ENCODE measurements at regions not wholly inside any gene's neighbourhood (a gene's known extent, or its start where the extent isn't known, plus 50 kb on each side); places are given as distances from the start of the nearest gene placed in this dataset.

- no peak for DNase-seq (ENCODE audit: extremely low spot score)
- ChIA-PET CTCF (interaction anchor here (1.4 kb wide), 1 partner anchor 40 kb away, joined by 3 read pairs; no protein-coding TSS in a partner anchor), POLR2A (no interaction called here)
- no peak for TF ChIP-seq CTCF (IDR thresholded peaks at IDR 0.05; ENCODE audit: control extremely low read depth, extremely low read depth, low read depth, missing control alignments)
Measured at GRCh38 chr11:116310698-116311097, 462.1 kb downstream of the BUD13 start.

GRCh38 chr11:116310226-116310625 is 462.6 kb downstream of the BUD13 start:
- ChIA-PET POLR2A (no interaction called here), CTCF (interaction anchor here (1.4 kb wide), 1 partner anchor 39 kb away, joined by 3 read pairs; no protein-coding TSS in a partner anchor)
- no peak for TF ChIP-seq CTCF (IDR thresholded peaks at IDR 0.05; ENCODE audit: control extremely low read depth, extremely low read depth, low read depth, missing control alignments)
- no peak for DNase-seq (ENCODE audit: extremely low spot score)

- no peak for DNase-seq (ENCODE audit: extremely low spot score)
- ChIA-PET CTCF (interaction anchor here (1.4 kb wide), 1 partner anchor 39 kb away, joined by 3 read pairs; no protein-coding TSS in a partner anchor), POLR2A (no interaction called here)
- no peak for TF ChIP-seq CTCF (IDR thresholded peaks at IDR 0.05; ENCODE audit: control extremely low read depth, extremely low read depth, low read depth, missing control alignments)
Measured at GRCh38 chr11:116309446-116309845, 463.3 kb downstream of the BUD13 start.

- ChIA-PET POLR2A (no interaction called here), CTCF (interaction anchor here (0.9 kb wide), 1 partner anchor 13 kb away, joined by 3 read pairs; no protein-coding TSS in a partner anchor)
- TF ChIP-seq CTCF (IDR thresholded peaks at IDR 0.05; ENCODE audit: control extremely low read depth, extremely low read depth, low read depth, missing control alignments) = no peak
- DNase-seq (ENCODE audit: extremely low spot score) = no peak
Measured at GRCh38 chr11:116302756-116303155, 470.0 kb downstream of the BUD13 start.

- TF ChIP-seq CTCF (IDR thresholded peaks at IDR 0.05; ENCODE audit: control extremely low read depth, extremely low read depth, low read depth, missing control alignments) = no peak
- CTCF ChIA-PET = no interaction called here
- POLR2A ChIA-PET = no interaction called here
- no peak for DNase-seq (ENCODE audit: extremely low spot score)
Measured at GRCh38 chr11:116301141-116301540, 471.6 kb downstream of the BUD13 start.

GRCh38 chr11:116300232-116300631 is 472.6 kb downstream of the BUD13 start:
- ChIA-PET POLR2A (no interaction called here), CTCF (interaction anchor here (1.7 kb wide), 1 partner anchor 10 kb away, joined by 4 read pairs; no protein-coding TSS in a partner anchor)
- no peak for DNase-seq (ENCODE audit: extremely low spot score)
- TF ChIP-seq CTCF (IDR thresholded peaks at IDR 0.05; ENCODE audit: control extremely low read depth, extremely low read depth, low read depth, missing control alignments) = no peak

- CTCF ChIA-PET = no interaction called here
- POLR2A ChIA-PET = no interaction called here
Measured at GRCh38 chr11:116294630-116295029, 478.2 kb downstream of the BUD13 start.

More at GRCh38 chr11:116294630-116295029, 478.2 kb downstream of the BUD13 start:
- no peak for TF ChIP-seq CTCF (IDR thresholded peaks at IDR 0.05; ENCODE audit: control extremely low read depth, extremely low read depth, low read depth, missing control alignments)
- DNase-seq (ENCODE audit: extremely low spot score) = no peak

Measured in GM10248 (cell line).